H9 (cell line): ENCODE measurements at regions not wholly inside any gene's neighbourhood (a gene's known extent, or its start where the extent isn't known, plus 50 kb on each side); places are given as distances from the start of the nearest gene placed in this dataset.

Source experiments
- DNase-seq: peaks from one replicate; pipeline ENCODE4 v3.0.0-alpha.2; 2017
- H2AFZ ChIP-seq: one replicate; pipeline ENCODE4 v1.6.1; 2013; ENCODE audit warnings: mild to moderate bottlenecking, low read length, control low read depth, moderate library complexity
- H2AK5ac ChIP-seq: 2 replicates; pipeline ENCODE4 v1.6.1; 2013; ENCODE audit warnings: low read length, control low read depth, mixed read lengths; ENCODE audit not compliant: insufficient read length
- H2BK120ac ChIP-seq: one replicate; pipeline ENCODE4 v1.6.1; 2013; ENCODE audit warnings: low read depth, mild to moderate bottlenecking, low read length, control low read depth, inconsistent platforms; ENCODE audit not compliant: poor library complexity, severe bottlenecking
- H2BK12ac ChIP-seq: 2 replicates; pipeline ENCODE4 v1.6.1; 2013; ENCODE audit warnings: low read length, control low read depth, mixed read lengths, low read depth; ENCODE audit not compliant: insufficient read length
- H2BK15ac ChIP-seq: 2 replicates; pipeline ENCODE4 v1.6.1; 2013; ENCODE audit warnings: low read depth, low read length, control low read depth
- H2BK20ac ChIP-seq: one replicate; pipeline ENCODE4 v1.6.1; 2013; ENCODE audit warnings: low read depth, mild to moderate bottlenecking, low read length, control low read depth, inconsistent platforms; ENCODE audit not compliant: poor library complexity, severe bottlenecking
- H2BK5ac ChIP-seq: 2 replicates; pipeline ENCODE4 v1.6.1; 2013; ENCODE audit warnings: low read length, control low read depth, mixed read lengths; ENCODE audit not compliant: insufficient read length
- H3K14ac ChIP-seq: 2 replicates; pipeline ENCODE4 v1.6.1; 2013; ENCODE audit warnings: low read length, control low read depth; ENCODE audit not compliant: insufficient read depth
- H3K18ac ChIP-seq: 2 replicates; pipeline ENCODE4 v1.6.1; 2013; ENCODE audit warnings: low read depth, mild to moderate bottlenecking, mixed read lengths, low read length, control low read depth; ENCODE audit not compliant: insufficient read length
- H3K23ac ChIP-seq: 2 replicates; pipeline ENCODE4 v1.6.1; 2013; ENCODE audit warnings: low read length, control low read depth, mixed read lengths, low read depth; ENCODE audit not compliant: insufficient read length
- H3K23me2 ChIP-seq: 2 replicates; pipeline ENCODE4 v1.6.1; 2013; ENCODE audit warnings: low read depth, mild to moderate bottlenecking, mixed read lengths, low read length, control low read depth; ENCODE audit not compliant: insufficient read length, poor library complexity, severe bottlenecking
- H3K27ac ChIP-seq: 2 replicates; pipeline ENCODE4 v1.5.1; 2013; ENCODE audit warnings: low read length, control low read depth, mixed read lengths, low read depth; ENCODE audit not compliant: insufficient read length
- H3K27me3 ChIP-seq: 2 replicates; pipeline ENCODE4 v1.6.1; 2013; ENCODE audit warnings: low read length, control low read depth, inconsistent platforms; ENCODE audit not compliant: insufficient read depth
- H3K4ac ChIP-seq: 2 replicates; pipeline ENCODE4 v1.6.1; 2013; ENCODE audit warnings: low read depth, mild to moderate bottlenecking, control low read depth, inconsistent platforms, low read length, moderate library complexity
- H3K4me1 ChIP-seq: 2 replicates; pipeline ENCODE4 v1.6.1; 2013; ENCODE audit warnings: low read length, control low read depth, inconsistent platforms; ENCODE audit not compliant: insufficient read depth
- H3K4me2 ChIP-seq: 2 replicates; pipeline ENCODE4 v1.6.1; 2013; ENCODE audit warnings: low read length, control low read depth, mixed read lengths; ENCODE audit not compliant: insufficient read length, insufficient read depth
- H3K56ac ChIP-seq: 2 replicates; pipeline ENCODE4 v1.6.1; 2013; ENCODE audit warnings: low read depth, mild to moderate bottlenecking, mixed read lengths, low read length, control low read depth; ENCODE audit not compliant: insufficient read length
- H3K79me1 ChIP-seq: 2 replicates; pipeline ENCODE4 v1.6.1; 2013; ENCODE audit warnings: low read depth, mild to moderate bottlenecking, moderate library complexity, low read length, control low read depth, inconsistent platforms; ENCODE audit not compliant: insufficient read depth, poor library complexity, severe bottlenecking
- H3K79me2 ChIP-seq: 2 replicates; pipeline ENCODE4 v1.6.1; 2013; ENCODE audit warnings: low read length, control low read depth, inconsistent platforms; ENCODE audit not compliant: insufficient read depth
- H3K9ac ChIP-seq: 2 replicates; pipeline ENCODE4 v1.6.1; 2013; ENCODE audit warnings: low read length, control low read depth, mixed read lengths; ENCODE audit not compliant: insufficient read length; ENCODE audit errors: extremely low read depth
- H3K9me3 ChIP-seq: one replicate; pipeline ENCODE4 v1.6.1; 2013; ENCODE audit warnings: low read depth, low read length, inconsistent platforms; ENCODE audit not compliant: control insufficient read depth
- H3T11ph ChIP-seq: one replicate; pipeline ENCODE4 v1.6.1; 2013; ENCODE audit warnings: mild to moderate bottlenecking, low read length, control low read depth, inconsistent platforms
- H4K20me1 ChIP-seq: one replicate; pipeline ENCODE4 v1.6.1; 2013; ENCODE audit not compliant: control insufficient read depth, insufficient read length, insufficient read depth
- H4K5ac ChIP-seq: 2 replicates; pipeline ENCODE4 v1.6.1; 2013; ENCODE audit warnings: low read depth, mild to moderate bottlenecking, mixed read lengths, low read length, control low read depth; ENCODE audit not compliant: insufficient read length
- H4K8ac ChIP-seq: replicated peaks from 2 replicates; pipeline ENCODE4 v1.6.1; 2013; ENCODE audit warnings: low read length, control low read depth, mixed read lengths, low read depth; ENCODE audit not compliant: insufficient read length
- H4K91ac ChIP-seq: 2 replicates; pipeline ENCODE4 v1.6.1; 2013; ENCODE audit warnings: low read depth, mild to moderate bottlenecking, moderate library complexity, mixed read lengths, low read length, control low read depth; ENCODE audit not compliant: insufficient read length
- H3K27ac Mint-ChIP-seq, 3 experiments: 2 replicates in 2 of 3; 3 replicates in 1 of 3; pipeline ENCODE4 v1.8.0; 2020 to 2021; ENCODE audit warnings: mixed read lengths in 3 of 3, mild to moderate bottlenecking in 1 of 3, moderate library complexity in 1 of 3
- H3K27me3 Mint-ChIP-seq: 2 replicates; pipeline ENCODE4 v1.8.0; 2021; ENCODE audit warnings: low read depth, mild to moderate bottlenecking, moderate library complexity, mixed read lengths
- H3K36me3 Mint-ChIP-seq, 3 experiments: 2 replicates in 2 of 3; 3 replicates in 1 of 3; pipeline ENCODE4 v1.8.0; 2020 to 2021; ENCODE audit warnings: low read depth in 3 of 3, mixed read lengths in 3 of 3; ENCODE audit not compliant: insufficient read depth in 1 of 3
- H3K4me1 Mint-ChIP-seq, 2 experiments: 2 replicates each; pipeline ENCODE4 v1.8.0; 2020; ENCODE audit warnings: mixed read lengths in 2 of 2
- H3K4me3 Mint-ChIP-seq, 2 experiments: 2 replicates in 1 of 2; 3 replicates in 1 of 2; pipeline ENCODE4 v1.8.0; 2020 to 2021; ENCODE audit warnings: mild to moderate bottlenecking in 2 of 2, mixed read lengths in 2 of 2, moderate library complexity in 1 of 2
- H3K9me3 Mint-ChIP-seq, 2 experiments: 2 replicates in 1 of 2; 3 replicates in 1 of 2; pipeline ENCODE4 v1.8.0; 2020; ENCODE audit warnings: mild to moderate bottlenecking in 2 of 2, mixed read lengths in 2 of 2, moderate library complexity in 1 of 2
- WGBS: extraction: QIAGEN DNeasy Blood & Tissue Kit; methylation state at CpG from one replicate; pipeline ENCODE4 v1.1.7; 2013; ENCODE audit warnings: missing lambda C conversion rate, low lambda C conversion rate, mixed read lengths; ENCODE audit not compliant: insufficient read length; ENCODE audit errors: extremely low coverage; 5-methylcytosine and 5-hydroxymethylcytosine counted together
- TF ChIP-seq, protein P1 (sequence below): fragments of 200-600 bp; sonication (generic); conservative IDR thresholded peaks from 3 replicates; pipeline ENCODE4 v1.8.0; 2021; ENCODE audit warnings: antibody characterized with exemption, mild to moderate bottlenecking

DNA sequence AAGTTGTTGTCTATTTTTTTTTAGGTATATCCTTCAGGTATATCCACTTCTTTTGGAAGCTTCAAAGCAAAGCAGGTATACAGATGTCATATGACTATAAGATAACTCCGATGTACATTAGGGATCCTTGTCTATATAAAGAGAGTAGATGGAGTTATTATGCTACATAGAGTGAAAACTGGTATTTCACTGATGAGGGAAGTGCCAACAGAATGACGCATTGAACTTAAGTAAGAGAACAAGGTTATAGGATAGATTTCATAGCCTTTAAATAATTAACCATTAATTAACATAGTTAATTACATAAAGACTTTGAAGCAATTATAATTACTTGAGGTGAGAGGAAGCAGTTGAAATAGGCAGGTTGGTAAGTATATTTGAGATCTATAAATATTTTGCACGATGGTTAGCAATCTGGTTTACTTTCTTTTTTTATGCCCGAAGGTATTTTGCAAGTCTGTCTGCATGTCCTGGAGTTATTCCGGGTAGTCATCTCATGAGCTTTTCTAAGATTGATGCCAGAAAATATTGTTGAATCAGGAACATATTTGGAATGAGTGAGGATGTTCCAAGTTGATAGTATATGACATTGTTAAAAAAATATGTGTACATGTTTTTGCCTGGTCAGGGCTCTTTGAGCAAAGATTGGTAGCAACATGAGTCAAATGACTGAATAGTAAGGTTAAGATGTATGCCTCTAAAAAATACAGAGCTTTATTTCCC, 299.5 kb upstream of the KCNMB2 start:
- no peak overlapping the region for H3K9ac ChIP-seq
- H2AK5ac ChIP-seq = no peak overlapping the region
- no peak overlapping the region for H3K14ac ChIP-seq
- TF ChIP-seq, protein P1, sequence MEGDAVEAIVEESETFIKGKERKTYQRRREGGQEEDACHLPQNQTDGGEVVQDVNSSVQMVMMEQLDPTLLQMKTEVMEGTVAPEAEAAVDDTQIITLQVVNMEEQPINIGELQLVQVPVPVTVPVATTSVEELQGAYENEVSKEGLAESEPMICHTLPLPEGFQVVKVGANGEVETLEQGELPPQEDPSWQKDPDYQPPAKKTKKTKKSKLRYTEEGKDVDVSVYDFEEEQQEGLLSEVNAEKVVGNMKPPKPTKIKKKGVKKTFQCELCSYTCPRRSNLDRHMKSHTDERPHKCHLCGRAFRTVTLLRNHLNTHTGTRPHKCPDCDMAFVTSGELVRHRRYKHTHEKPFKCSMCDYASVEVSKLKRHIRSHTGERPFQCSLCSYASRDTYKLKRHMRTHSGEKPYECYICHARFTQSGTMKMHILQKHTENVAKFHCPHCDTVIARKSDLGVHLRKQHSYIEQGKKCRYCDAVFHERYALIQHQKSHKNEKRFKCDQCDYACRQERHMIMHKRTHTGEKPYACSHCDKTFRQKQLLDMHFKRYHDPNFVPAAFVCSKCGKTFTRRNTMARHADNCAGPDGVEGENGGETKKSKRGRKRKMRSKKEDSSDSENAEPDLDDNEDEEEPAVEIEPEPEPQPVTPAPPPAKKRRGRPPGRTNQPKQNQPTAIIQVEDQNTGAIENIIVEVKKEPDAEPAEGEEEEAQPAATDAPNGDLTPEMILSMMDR = no peak
- H4K91ac ChIP-seq = no peak overlapping the region
- H3K4me3 Mint-ChIP-seq = no peak overlapping the region
- H2BK12ac ChIP-seq = no peak overlapping the region
- no peaks in the 10 kb centered on the region for H3K79me2 ChIP-seq
- H3K27me3 Mint-ChIP-seq = no peaks in the 10 kb centered on the region
- H2BK120ac ChIP-seq = no peak overlapping the region
- H3T11ph ChIP-seq = no peak overlapping the region
- no peak overlapping the region for H2BK15ac ChIP-seq
- H3K27ac Mint-ChIP-seq = peak overlapping the region; percentile 67 to 95 (median 85); a peak in 6 of 7 replicates
- no peaks in the 10 kb centered on the region for H3K23me2 ChIP-seq
- H4K5ac ChIP-seq = no peak overlapping the region
- H3K23ac ChIP-seq = no peak overlapping the region
- peaks cover 17 to 22% (median 20%) of the 10 kb centered on the region in 3 experiments for H3K36me3 Mint-ChIP-seq
- no peaks in the 10 kb centered on the region for H3K27me3 ChIP-seq
- H3K27ac ChIP-seq = no peak overlapping the region
- H3K9me3 Mint-ChIP-seq = peaks cover 19% of the 10 kb centered on the region in 2 experiments
- no peak overlapping the region for H4K8ac ChIP-seq
- no peak overlapping the region for H2AFZ ChIP-seq
- DNase-seq = no peak
- H3K4ac ChIP-seq = no peak overlapping the region
- no CpG with 5 or more reads among the region's 5 CpGs for WGBS
- no peaks in the 10 kb centered on the region for H4K20me1 ChIP-seq
- no peak overlapping the region for H3K56ac ChIP-seq
- no peaks in the 10 kb centered on the region for H3K79me1 ChIP-seq
- no peaks in the 10 kb centered on the region; the same call in 1 of the 2 replicates for H3K4me1 ChIP-seq
- no peak overlapping the region for H3K18ac ChIP-seq
- H2BK5ac ChIP-seq = no peak overlapping the region
- H3K4me2 ChIP-seq = no peak overlapping the region
- H3K9me3 ChIP-seq = no peaks in the 10 kb centered on the region
- H3K4me1 Mint-ChIP-seq = peaks cover 41 to 47% of the 10 kb centered on the region in 2 experiments
- no peak overlapping the region for H2BK20ac ChIP-seq
